GM12801 (cell line): ENCODE measurements at regions not wholly inside any gene's neighbourhood (a gene's known extent, or its start where the extent isn't known, plus 50 kb on each side); places are given as distances from the start of the nearest gene placed in this dataset.

ENCODE experiments used
- TF ChIP-seq, protein P1 (sequence below): IDR thresholded peaks from one replicate; pipeline ENCODE4 v1.5.1; 2011; ENCODE audit warnings: control low read depth; ENCODE audit not compliant: insufficient read length; ENCODE audit errors: extremely low read depth

DNA sequence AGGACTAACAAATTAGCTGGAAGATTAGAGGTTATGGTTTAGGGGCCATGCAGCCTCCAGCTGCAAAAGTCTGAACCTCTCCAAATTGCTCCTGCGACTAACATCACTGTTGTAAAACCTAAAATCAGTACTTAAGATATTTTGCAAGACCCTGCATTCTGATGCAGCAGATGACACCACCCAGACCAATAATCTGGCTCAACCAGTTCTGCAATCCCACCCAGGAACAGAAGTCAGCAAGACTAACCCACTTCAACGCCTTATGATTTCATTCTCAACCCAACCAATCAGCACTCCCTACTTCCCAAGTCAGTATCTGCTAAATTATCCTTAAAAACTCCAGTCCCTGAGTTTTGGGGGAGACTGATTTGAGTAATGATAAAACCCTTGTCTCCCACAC, 250.8 kb upstream of the MBL2 start:
- TF ChIP-seq, protein P1, sequence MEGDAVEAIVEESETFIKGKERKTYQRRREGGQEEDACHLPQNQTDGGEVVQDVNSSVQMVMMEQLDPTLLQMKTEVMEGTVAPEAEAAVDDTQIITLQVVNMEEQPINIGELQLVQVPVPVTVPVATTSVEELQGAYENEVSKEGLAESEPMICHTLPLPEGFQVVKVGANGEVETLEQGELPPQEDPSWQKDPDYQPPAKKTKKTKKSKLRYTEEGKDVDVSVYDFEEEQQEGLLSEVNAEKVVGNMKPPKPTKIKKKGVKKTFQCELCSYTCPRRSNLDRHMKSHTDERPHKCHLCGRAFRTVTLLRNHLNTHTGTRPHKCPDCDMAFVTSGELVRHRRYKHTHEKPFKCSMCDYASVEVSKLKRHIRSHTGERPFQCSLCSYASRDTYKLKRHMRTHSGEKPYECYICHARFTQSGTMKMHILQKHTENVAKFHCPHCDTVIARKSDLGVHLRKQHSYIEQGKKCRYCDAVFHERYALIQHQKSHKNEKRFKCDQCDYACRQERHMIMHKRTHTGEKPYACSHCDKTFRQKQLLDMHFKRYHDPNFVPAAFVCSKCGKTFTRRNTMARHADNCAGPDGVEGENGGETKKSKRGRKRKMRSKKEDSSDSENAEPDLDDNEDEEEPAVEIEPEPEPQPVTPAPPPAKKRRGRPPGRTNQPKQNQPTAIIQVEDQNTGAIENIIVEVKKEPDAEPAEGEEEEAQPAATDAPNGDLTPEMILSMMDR: no peak

DNA sequence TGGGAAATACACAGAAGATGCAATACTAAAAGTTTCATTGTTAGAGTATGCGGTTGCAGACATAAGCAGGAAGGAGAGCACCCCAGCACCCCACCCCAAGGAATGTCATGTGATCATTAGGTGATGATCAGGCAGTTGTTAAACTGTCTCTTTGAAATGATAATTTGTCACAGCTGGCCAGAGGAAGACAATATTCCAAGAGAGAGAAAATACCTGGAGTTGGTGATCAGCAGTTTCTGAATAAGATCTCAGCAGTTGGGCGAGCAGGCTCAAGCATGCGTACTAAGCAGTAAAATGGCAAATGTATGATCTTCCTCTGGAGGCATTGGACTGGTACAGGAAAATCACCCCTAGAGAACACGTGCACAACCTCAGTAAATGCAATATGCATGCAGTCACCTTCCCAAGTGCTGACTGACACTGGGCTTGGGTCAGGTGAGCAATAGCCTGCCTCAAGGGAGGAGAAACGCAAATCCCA, 250.1 kb upstream of the MBL2 start:
- TF ChIP-seq, protein P1: no peak

DNA sequence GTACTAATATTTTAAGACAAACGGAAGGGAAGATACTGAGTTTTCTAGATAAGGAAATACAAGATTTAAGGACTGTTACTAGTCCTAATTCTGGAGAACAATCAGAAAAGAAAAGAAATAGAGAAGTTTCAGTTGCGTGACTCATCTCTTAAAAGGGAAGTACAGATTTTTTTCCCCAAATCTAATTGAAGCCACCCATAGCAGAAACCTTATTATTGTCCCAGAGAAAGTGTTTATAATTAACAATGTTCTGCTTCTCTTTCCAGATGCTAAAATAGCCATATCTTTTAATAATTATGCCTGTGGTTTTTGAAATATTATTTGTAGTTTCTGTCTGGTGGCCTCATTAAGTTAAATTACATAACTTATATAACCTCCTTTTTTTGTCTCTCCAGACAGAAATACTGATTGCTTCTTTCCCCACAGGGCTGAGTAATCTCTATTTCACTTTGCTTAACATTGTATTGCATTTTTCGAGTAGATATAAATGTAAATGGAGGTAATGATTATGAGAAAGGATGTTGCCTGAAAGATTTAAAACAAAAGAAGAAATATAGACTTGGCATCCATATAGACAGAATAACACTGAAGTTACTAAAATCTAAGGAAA, 240.7 kb upstream of the MBL2 start:
- TF ChIP-seq, protein P1: no peak

DNA sequence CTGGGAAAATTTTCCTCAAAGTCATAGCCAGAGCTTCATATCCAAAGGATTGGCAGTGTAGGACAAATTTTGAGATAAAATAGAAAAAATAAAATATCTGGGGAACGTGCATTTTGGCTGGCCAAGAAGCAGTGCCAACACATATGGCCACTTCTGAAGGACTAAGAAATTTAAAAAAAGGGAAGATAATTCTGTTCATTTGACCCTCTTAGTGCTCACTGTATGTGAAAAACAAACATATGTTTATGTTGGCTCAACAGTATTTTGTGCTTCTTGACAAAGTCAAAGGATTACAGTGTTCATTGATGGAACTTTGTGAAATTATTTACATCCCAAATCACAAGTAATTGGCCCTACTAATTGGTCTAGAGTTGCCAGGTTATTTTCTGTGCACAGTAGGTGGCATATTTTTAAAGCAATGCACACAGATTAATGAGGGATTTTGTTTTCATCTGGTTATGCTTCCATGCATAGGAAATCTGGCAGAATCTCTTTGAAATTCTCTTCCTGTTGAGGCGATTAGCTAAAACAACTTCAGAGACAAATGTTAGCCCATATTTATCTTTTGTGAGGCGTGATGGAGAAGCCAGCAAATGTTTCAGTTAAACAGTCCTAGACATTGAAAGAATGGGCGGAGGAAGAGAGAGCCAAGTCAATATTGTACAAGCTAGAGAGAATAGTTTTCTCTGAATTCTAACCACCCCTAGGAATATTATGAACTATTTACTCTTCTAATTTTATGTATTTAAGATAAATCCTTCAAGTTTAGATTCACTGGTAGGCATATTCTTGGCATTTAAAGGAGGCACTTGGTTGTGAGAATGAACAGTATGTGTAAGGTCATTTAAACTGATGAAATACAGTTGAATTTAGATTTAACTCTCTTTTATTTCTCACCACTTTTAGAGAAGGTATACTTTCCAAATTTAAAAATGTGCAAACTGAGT, 237.7 kb upstream of the MBL2 start:
- TF ChIP-seq, protein P1: no peak

DNA sequence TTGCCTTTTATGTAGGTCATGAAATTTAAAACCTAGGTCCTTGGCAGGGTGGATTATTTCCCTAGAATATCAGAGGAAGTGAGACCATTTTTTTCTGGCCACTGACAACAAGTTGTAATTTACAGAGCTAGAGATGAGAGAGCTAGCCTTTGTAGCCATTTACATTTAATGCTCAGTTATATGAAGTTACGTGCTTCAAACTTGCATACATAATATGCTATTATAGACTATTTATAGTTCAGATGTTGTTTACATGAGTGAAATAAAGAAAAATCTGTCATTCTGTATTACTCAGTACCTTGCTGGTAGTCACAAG, 234.9 kb upstream of the MBL2 start:
- TF ChIP-seq, protein P1: no peak

DNA sequence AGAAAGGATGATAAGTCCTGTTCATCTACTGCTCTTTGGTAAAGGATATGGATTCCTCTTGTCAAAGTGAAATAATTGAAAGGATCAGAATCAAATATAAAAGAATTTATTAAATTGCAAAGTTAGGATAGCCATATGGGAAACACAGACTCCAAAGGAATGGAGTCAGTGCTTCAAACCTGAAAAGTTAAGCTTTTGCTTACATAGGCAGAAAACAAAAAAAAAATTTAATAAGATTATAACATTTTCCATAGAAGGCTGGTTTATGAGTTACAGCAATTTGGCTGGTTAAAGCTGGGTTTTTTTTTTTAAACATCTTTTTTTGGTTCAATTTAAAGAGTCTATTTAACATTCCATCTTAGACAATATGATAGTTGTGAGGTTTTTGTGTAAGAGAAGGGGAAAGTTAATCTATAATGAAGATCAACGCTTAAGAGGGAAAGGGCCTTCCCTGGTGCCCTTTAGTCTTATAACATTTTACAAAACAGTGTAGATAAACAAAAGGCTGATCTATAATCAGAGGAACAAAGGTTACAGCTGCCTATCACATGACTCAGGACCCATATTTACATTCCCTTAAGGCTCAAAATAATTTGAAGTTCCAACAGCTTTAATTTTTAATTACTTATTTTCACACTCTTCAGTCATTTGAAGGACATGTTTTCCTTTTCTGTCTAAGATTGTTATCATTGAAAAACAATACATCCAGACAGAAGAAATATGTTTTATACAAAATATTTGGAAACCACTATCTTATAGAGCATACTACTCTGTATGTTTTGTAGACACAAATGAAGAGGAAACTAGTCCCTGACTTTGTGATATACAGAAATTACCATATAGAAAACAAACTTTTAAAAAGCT, 234.3 kb upstream of the MBL2 start:
- TF ChIP-seq, protein P1: no peak
